ENCODE measurements at regions not wholly inside any gene's neighbourhood (a gene's known extent, or its start where the extent isn't known, plus 50 kb on each side); places are given as distances from the start of the nearest gene placed in this dataset.

DNA sequence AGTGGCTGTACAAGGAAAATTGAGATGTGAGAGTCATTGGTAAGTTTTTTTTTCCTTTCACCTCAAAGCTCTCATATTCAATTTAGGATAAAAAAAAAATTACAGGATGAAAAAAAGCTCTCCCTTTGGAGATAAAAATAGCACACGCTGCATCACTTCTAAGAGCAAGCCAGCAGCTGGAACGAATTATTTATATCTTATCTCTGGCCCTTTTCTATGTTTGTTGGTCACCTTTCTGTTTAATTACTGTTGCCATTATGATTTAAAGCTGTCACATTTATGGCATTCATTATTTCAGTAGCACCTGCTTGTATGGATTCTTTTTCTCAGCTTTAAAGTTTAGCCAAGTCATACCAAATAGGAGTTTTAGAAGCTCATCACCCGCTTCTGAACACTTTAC, 171.6 kb upstream of the PDZRN3 start:
- WGBS, 2 donors, result 55% methylated on average over 3 of the region's 3 CpGs
- no peaks in the 10 kb centered on the region for H3K27me3 ChIP-seq
- no peak overlapping the region for H3K4me3 ChIP-seq
- no peak overlapping the region for H3K27ac ChIP-seq
- no peak for TF ChIP-seq EP300 (IDR thresholded peaks at IDR 0.05)
- TF ChIP-seq POLR2A (IDR thresholded peaks at IDR 0.05), result no peak
- TF ChIP-seq POLR2AphosphoS5 (IDR thresholded peaks at IDR 0.05), result no peak
- no peak for TF ChIP-seq CTCF (IDR thresholded peaks at IDR 0.05)
- H3K36me3 ChIP-seq, result no peaks in the 10 kb centered on the region
- ATAC-seq (ENCODE audit: low FRiP score in 2 of 2) (no peak), DNase-seq (no peak)
- no peaks in the 10 kb centered on the region for H3K9me3 ChIP-seq
- no peaks in the 10 kb centered on the region for H3K4me1 ChIP-seq

GRCh38 chr3:73791356-73791755, 166.6 kb upstream of the PDZRN3 start:
- no peaks in the 10 kb centered on the region for H3K4me1 ChIP-seq
- ATAC-seq (ENCODE audit: low FRiP score in 2 of 2), result no peak
- WGBS, 2 donors, result 67 to 88% methylated on average over 4 of the region's 4 CpGs

GRCh38 chr3:73789825-73790444, 165.2 kb upstream of the PDZRN3 start:
- H3K36me3 ChIP-seq, result no peaks in the 10 kb centered on the region
- TF ChIP-seq POLR2AphosphoS5 (IDR thresholded peaks at IDR 0.05) (no peak), EP300 (IDR thresholded peaks at IDR 0.05) (no peak), POLR2A (IDR thresholded peaks at IDR 0.05) (no peak), CTCF (IDR thresholded peaks at IDR 0.05) (no peak)
- H3K9me3 ChIP-seq, result no peaks in the 10 kb centered on the region
- no peak overlapping the region for H3K4me3 ChIP-seq
- 74 to 91% methylated on average over 3 of the region's 3 CpGs for WGBS, 2 donors
- H3K27ac ChIP-seq, result no peak overlapping the region
- ATAC-seq (ENCODE audit: low FRiP score in 2 of 2) (no peak), DNase-seq (no peak)
- no peaks in the 10 kb centered on the region for H3K4me1 ChIP-seq
- no peaks in the 10 kb centered on the region for H3K27me3 ChIP-seq

More at GRCh38 chr3:73791356-73791755, 166.6 kb upstream of the PDZRN3 start:
- DNase-seq, result no peak
- no peak overlapping the region for H3K27ac ChIP-seq
- no peak overlapping the region for H3K4me3 ChIP-seq
- H3K27me3 ChIP-seq, result no peaks in the 10 kb centered on the region
- H3K9me3 ChIP-seq, result no peaks in the 10 kb centered on the region
- H3K36me3 ChIP-seq, result no peaks in the 10 kb centered on the region
- TF ChIP-seq POLR2A (IDR thresholded peaks at IDR 0.05) (no peak), CTCF (IDR thresholded peaks at IDR 0.05) (no peak)

DNA sequence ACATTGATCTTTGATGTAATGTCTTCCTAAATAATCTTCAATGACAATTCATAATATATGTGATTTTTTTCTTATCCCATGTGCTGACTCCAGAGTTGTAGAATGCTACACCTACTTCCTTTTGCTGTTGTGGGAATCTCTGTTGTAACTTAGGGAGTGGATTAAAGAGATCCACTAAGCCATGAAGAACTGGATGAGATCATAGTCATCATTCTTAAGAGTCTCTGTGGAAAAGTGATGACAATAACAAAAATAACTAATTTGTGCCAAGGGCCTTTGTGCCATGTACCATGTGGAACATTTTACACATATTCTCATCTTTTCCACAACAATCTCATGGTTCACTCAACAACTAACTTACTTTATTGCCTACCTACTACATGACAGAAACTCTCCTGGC, 162.9 kb upstream of the PDZRN3 start:
- no peaks in the 10 kb centered on the region for H3K9me3 ChIP-seq
- H3K27ac ChIP-seq, result no peak overlapping the region
- no peaks in the 10 kb centered on the region for H3K27me3 ChIP-seq
- no peaks in the 10 kb centered on the region for H3K36me3 ChIP-seq
- ATAC-seq (ENCODE audit: low FRiP score in 2 of 2) (no peak), DNase-seq (no peak)
- no peaks in the 10 kb centered on the region for H3K4me1 ChIP-seq
- TF ChIP-seq POLR2A (IDR thresholded peaks at IDR 0.05) (no peak), CTCF (IDR thresholded peaks at IDR 0.05) (no peak), EP300 (IDR thresholded peaks at IDR 0.05) (no peak), POLR2AphosphoS5 (IDR thresholded peaks at IDR 0.05) (no peak)
- no peak overlapping the region for H3K4me3 ChIP-seq

DNA sequence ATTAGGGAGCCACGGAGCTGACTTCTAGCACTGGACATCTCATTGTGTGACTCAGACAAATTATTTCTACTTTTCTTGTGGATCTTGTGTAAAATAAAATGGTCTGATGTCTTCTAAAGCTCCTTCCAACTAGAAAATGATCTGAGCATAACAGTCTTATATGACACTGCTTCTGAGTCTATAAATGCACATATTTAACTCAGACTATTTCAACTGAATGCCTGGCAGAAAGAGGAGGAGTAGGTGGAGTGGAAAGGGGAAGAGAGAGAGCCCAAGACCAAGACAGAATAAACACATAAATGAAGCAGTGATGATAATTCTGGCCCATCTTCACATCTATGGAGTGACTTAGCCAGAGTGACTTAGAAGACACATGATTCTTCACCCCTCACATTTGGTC, 162.3 kb upstream of the PDZRN3 start:
- Histone ChIP-seq H3K4me1 (no peaks in the 10 kb centered on the region), H3K27me3 (no peaks in the 10 kb centered on the region), H3K36me3 (no peaks in the 10 kb centered on the region), H3K9me3 (no peaks in the 10 kb centered on the region), H3K27ac (no peak overlapping the region), H3K4me3 (no peak overlapping the region)
- DNase-seq (no peak), ATAC-seq (ENCODE audit: low FRiP score in 2 of 2) (no peak)
- no peak for TF ChIP-seq EP300 (IDR thresholded peaks at IDR 0.05)
- no peak for TF ChIP-seq POLR2AphosphoS5 (IDR thresholded peaks at IDR 0.05)
- no peak for TF ChIP-seq CTCF (IDR thresholded peaks at IDR 0.05)
- no peak for TF ChIP-seq POLR2A (IDR thresholded peaks at IDR 0.05)
- 75 to 88% methylated on average over 1 of the region's 1 CpG for WGBS, 2 donors

All from upper lobe of left lung (tissue), 6 donors.